GM21528 (cell line): ENCODE measurements at regions not wholly inside any gene's neighbourhood (a gene's known extent, or its start where the extent isn't known, plus 50 kb on each side); places are given as distances from the start of the nearest gene placed in this dataset.

ENCODE experiments used
- ATAC-seq: cut with Tn5 transposase; IDR thresholded peaks from one replicate; pipeline ENCODE4 v1.9.1; 2021; ENCODE audit warnings: mild to moderate bottlenecking, moderate library complexity; ENCODE audit not compliant: unreplicated experiment, low FRiP score

GRCh38 chr7:17209101-17209500 lies 89.4 kb upstream of the AHR start:
- no peak for ATAC-seq

- ATAC-seq: no peak
Observed at GRCh38 chr7:17211307-17211836, 87.1 kb upstream of the AHR start.

- ATAC-seq: no peak
Observed at GRCh38 chr7:17212188-17212587, 86.3 kb upstream of the AHR start.

- no peak for ATAC-seq
Observed at GRCh38 chr7:17227766-17228490, 70.5 kb upstream of the AHR start.

DNA sequence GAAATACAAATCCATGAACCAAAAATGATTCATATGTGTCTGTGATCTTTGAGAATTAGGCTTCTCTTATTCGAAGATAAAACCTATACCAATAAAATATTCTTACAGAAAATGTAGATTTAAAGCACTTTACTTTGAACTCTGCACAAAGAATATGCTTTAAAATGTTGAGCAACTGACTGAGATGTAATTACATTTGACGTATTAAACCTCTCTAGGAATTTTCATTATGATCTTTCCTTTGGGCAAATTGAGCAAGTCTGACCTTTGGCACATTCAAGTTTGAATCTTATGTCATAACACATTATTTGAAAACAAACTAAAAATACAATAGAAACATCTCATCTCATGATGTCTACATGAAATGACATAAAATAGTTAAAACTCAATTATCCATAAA lies 69.2 kb upstream of the AHR start:
- ATAC-seq: no peak

GRCh38 chr7:17230099-17230807 lies 68.2 kb upstream of the AHR start:
- ATAC-seq: no peak

DNA sequence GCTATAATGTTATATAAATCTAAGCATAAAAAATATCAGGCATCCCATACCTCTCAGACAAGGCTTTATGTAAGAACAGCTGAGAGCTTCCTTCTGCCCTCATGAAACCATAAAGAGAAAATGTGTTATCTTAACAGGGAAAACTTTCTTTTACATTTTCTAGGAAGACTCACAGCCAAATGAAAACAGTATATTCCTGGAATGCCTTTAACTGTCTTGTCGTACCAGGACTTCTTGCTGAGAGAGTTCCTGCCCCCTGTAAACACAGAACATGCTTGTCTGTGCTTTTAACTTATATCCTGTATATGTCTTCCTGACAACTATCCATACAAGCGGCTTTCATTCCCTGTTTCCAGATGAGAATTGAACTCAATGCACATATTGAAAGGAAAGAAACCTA lies 64.8 kb upstream of the AHR start:
- no peak for ATAC-seq

- peak; percentile 63 for ATAC-seq
Observed at GRCh38 chr7:17234030-17234397, 64.4 kb upstream of the AHR start.

DNA sequence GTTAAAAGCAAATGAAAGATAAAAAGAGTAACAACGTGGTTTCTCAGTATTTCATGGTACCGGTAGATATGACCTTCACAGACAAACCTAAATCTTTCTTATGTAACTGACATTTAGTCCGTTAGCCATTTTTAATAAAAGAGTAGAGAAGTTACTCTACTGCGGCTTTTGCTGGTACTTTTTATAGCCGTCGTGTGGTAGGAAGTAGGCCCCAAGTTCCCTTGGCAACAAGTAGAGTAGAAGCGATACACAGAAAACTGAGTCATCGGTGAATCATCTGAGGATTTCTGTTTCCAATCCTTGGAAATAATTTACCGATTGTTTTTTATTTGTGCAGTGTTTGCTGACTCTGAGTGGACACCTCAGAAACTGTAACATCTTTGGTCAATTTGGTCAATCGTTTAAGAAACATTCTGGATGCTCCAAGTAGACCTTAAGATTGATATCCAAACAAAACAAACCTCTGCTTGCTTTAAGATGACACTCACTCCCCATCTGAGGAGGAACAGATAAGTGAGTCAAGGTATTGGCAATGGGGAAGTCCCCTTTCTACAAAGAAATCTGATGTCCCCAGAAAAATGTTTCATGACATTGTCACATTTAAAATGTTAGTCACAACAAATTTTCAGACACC lies 63.9 kb upstream of the AHR start:
- ATAC-seq: peak; percentile 98

DNA sequence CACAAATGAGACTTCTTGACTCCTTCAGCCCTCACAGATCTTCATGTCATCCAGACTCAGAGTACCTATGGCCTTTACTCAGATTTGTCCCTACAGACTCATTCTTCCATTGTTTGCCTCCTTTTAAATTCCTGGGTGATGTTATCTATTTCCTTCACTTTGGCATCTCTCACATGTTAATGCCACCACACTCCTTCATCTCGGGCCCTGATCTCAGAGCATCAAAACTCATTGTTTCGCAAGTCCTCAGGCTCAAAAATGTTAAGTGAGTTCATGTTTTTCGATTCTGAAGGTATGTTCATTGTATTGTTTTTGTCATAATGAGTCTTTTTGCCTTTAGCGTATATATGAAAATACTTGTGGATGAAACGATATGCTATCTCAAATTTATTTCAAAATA lies 62.3 kb upstream of the AHR start:
- ATAC-seq: no peak

- no peak for ATAC-seq
Observed at GRCh38 chr7:17236603-17237002, 61.8 kb upstream of the AHR start.

DNA sequence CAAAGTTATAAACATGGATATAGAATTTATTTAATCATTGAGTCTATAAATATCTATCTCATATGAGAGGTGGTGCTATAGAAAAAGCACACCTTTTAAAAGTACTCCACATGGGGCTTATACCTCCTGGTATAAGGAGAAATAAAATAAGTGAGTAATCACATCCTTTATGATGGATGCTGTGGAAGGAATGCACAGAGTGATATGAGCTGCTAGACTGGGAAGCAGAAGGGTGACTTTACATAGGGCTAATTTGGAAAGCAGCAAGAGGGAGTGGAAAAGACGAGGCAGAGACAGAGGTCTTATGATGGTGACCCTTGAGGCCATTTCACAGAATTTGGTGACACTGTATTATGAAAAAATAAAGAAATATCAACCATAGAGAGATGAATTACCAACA lies 59.4 kb upstream of the AHR start:
- ATAC-seq: no peak

DNA sequence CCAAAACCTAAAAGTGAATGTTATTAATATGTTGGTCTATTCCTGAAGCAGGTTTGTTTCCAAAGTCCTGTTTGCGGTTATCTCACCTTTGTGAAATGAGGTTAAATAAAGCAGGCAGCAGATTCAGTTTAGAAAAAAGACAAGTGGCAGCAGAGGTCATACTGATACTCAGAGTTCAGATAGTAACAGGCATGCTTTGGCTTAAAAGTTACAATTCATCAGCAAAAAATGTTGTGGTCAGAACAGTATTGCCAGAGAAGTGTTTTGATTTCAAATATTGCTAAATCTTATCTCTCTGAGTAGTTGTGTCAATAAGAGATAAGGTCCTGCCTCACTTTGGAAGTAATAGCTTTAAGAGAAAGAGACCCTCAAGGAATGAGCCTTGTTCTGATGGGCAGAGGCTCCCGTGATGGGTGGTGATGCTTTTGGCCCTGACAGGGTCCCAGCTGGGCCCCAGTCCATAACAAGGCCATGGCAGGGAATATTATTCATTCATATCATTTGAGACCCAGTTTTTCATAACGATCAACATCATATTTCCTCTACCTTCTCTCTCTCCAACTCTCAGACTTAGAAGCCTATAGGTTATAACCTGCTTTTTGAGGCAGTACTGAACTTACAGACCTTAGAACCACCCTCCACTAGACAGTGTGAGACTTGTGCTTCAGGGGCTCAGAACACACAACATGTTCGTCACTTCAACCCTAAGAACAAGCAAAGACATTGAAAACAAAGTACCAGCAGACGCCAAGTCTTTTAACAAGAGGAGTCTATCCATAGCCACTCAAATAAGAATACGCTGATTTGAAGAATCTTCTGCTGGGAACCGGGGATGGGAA lies 58.5 kb upstream of the AHR start:
- ATAC-seq: no peak

DNA sequence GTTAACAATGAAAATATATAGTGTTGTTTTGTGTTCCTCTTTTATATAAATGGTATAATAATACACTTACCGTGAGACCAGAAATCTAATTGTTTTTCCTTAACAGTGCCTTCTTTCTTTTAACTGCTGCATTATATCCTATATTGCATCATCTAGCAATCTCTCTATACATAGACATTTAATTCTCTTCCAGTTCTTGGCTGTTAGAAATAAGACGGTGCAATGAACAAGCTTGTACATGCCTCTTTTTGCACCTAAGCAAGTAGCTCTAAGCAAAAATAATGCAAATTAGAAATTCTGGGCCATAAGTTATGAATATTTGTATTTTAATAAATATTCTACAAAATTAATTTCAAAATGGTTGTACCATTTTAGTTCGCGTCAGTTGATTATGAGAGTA lies 55.9 kb upstream of the AHR start:
- ATAC-seq: no peak

DNA sequence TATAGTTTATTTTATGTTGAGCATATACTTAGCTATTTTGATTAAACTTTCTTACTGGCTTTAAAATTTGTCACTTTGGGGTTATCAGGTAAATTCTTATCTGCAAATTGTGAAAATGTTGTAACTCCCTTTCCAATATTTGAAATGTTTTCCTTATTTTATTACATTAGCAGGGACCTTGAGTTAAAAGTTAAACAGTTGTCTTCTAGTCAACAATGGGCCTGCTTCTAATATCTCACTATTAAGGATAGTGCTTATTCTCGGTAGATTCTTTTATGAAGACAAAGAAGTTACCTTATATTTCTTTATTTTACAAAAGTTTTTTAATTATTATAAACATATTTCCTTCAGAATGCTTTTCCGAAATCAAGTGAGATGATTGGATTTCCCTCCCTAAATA lies 53.7 kb upstream of the AHR start:
- no peak for ATAC-seq

GRCh38 chr7:17247357-17247756 lies 51.1 kb upstream of the AHR start:
- no peak for ATAC-seq

DNA sequence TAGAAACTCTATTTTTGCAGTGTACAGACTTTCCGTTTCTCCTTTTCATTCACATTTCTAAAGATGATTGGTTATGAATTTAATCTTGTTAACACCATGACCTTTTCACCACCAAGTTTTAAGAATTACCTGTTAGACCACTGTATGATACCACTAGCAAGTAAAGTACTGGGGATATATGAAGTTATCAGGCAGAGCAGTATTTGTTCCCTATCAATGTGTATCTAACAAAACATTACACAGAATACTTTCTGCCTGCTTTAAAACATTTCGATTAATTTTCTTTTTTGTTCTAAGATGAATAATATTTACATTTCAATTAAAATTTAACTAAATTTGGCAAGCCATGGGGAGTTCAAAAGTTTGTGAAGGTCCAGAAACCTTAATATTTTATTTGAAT lies 49.9 kb upstream of the AHR start:
- ATAC-seq: no peak
